ENCODE measurements at regions not wholly inside any gene's neighbourhood (a gene's known extent, or its start where the extent isn't known, plus 50 kb on each side); places are given as distances from the start of the nearest gene placed in this dataset.

DNA sequence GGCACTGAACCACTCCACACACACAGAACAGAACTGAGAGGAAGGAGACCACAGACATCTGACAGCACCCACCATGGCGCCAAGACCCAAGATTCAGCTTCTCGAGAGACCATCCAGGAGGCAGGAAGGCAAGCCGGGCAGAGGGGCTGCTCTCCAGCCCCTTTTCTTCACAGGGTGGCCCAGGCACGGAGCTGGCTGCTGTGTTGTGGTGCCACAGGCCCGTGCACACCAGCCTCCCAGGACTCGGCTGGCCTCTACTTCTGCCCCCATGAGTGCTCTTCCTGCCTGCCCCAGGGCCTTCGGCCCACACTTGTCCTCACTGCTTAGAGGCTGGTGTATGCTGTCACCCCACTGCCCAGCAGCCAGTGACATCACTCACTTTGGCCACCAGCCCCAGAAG is 547.6 kb upstream of the RAB6C start:
- TF ChIP-seq POLR2A (IDR thresholded peaks at IDR 0.05): no peak
- TF ChIP-seq, protein P1, sequence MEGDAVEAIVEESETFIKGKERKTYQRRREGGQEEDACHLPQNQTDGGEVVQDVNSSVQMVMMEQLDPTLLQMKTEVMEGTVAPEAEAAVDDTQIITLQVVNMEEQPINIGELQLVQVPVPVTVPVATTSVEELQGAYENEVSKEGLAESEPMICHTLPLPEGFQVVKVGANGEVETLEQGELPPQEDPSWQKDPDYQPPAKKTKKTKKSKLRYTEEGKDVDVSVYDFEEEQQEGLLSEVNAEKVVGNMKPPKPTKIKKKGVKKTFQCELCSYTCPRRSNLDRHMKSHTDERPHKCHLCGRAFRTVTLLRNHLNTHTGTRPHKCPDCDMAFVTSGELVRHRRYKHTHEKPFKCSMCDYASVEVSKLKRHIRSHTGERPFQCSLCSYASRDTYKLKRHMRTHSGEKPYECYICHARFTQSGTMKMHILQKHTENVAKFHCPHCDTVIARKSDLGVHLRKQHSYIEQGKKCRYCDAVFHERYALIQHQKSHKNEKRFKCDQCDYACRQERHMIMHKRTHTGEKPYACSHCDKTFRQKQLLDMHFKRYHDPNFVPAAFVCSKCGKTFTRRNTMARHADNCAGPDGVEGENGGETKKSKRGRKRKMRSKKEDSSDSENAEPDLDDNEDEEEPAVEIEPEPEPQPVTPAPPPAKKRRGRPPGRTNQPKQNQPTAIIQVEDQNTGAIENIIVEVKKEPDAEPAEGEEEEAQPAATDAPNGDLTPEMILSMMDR (IDR thresholded peaks at IDR 0.05): no peak
